Subcutaneous abdominal adipose tissue (tissue), 5 donors: ENCODE measurements at regions not wholly inside any gene's neighbourhood (a gene's known extent, or its start where the extent isn't known, plus 50 kb on each side); places are given as distances from the start of the nearest gene placed in this dataset.
"Not testable (repeated sequence)": the region's sequence is repeated elsewhere in the genome, so short reads cannot be mapped to it uniquely, and the experiment has no call there.

Experiments
- H3K27ac ChIP-seq: one replicate; pipeline ENCODE4 v1.7.0; 2013; ENCODE audit warnings: low read depth, mild to moderate bottlenecking, inconsistent platforms, low read length, moderate library complexity
- H3K27me3 ChIP-seq, 5 donors: one replicate each; pipeline ENCODE4 v1.7.0; 2013; ENCODE audit warnings: low read length in 5 of 5, inconsistent platforms in 1 of 5; ENCODE audit not compliant: control insufficient read depth in 5 of 5, insufficient read depth in 4 of 5
- H3K36me3 ChIP-seq, 5 donors: one replicate each; pipeline ENCODE4 v1.7.0; 2013; ENCODE audit warnings: low read length in 5 of 5; ENCODE audit not compliant: control insufficient read depth in 5 of 5, insufficient read depth in 5 of 5
- H3K4me1 ChIP-seq, 5 donors: one replicate each; pipeline ENCODE4 v1.7.0; 2013; ENCODE audit warnings: low read length in 5 of 5, mild to moderate bottlenecking in 3 of 5, moderate library complexity in 1 of 5; ENCODE audit not compliant: control insufficient read depth in 5 of 5, insufficient read depth in 5 of 5
- H3K4me3 ChIP-seq, 5 donors: one replicate each; pipeline ENCODE4 v1.7.0; 2013; ENCODE audit warnings: low read length in 5 of 5, low read depth in 1 of 5
- H3K9ac ChIP-seq, 5 donors: one replicate each; pipeline ENCODE4 v1.7.0; 2013; ENCODE audit warnings: low read length in 5 of 5, mild to moderate bottlenecking in 4 of 5, moderate library complexity in 3 of 5
- H3K9me3 ChIP-seq, 5 donors: one replicate each; pipeline ENCODE4 v1.7.0; 2013; ENCODE audit warnings: low read length in 5 of 5; ENCODE audit not compliant: control insufficient read depth in 5 of 5
- donor health status: healthy.
- donor health status: healthy.
- donor health status: healthy.
- donor health status: healthy.
- donor health status: healthy.

- no peaks in the 10 kb centered on the region for H3K4me1 ChIP-seq
- no peak overlapping the region for H3K27ac ChIP-seq
- H3K9ac ChIP-seq = no peak overlapping the region
- no peaks in the 10 kb centered on the region for H3K9me3 ChIP-seq
- peaks cover 4 to 36% (median 16%) of the 10 kb centered on the region in 5 donors for H3K36me3 ChIP-seq
- no peak overlapping the region for H3K4me3 ChIP-seq
- no peaks in the 10 kb centered on the region for H3K27me3 ChIP-seq
Measured at GRCh38 chr1:844472-845026, 79.2 kb upstream of the SAMD11 start.

GRCh38 chr1:845641-846040, 78.1 kb upstream of the SAMD11 start:
- Histone ChIP-seq H3K9ac (peak overlapping the region in 1 of 5 donors; percentile 6), H3K36me3 (peaks cover 4 to 43% (median 19%) of the 10 kb centered on the region in 5 donors)
- H3K27me3 ChIP-seq, H3K4me1 ChIP-seq, H3K27ac ChIP-seq, H3K4me3 ChIP-seq, H3K9me3 ChIP-seq: not testable (repeated sequence)

GRCh38 chr1:849873-850272, 73.8 kb upstream of the SAMD11 start:
- not testable (repeated sequence) for H3K27me3 ChIP-seq, H3K27ac ChIP-seq, H3K9me3 ChIP-seq, H3K4me1 ChIP-seq, H3K9ac ChIP-seq, H3K4me3 ChIP-seq
- H3K36me3 ChIP-seq = peaks cover 4 to 29% (median 9%) of the 10 kb centered on the region in 5 donors

- H3K4me1 ChIP-seq, H3K9ac ChIP-seq, H3K27ac ChIP-seq, H3K27me3 ChIP-seq, H3K9me3 ChIP-seq, H3K4me3 ChIP-seq: not testable (repeated sequence)
- peaks cover 4 to 33% (median 14%) of the 10 kb centered on the region in 5 donors for H3K36me3 ChIP-seq
Measured at GRCh38 chr1:850318-850717, 73.4 kb upstream of the SAMD11 start.

GRCh38 chr1:851398-851797, 72.3 kb upstream of the SAMD11 start:
- not testable (repeated sequence) for H3K9me3 ChIP-seq, H3K4me3 ChIP-seq, H3K9ac ChIP-seq, H3K27me3 ChIP-seq, H3K4me1 ChIP-seq
- Histone ChIP-seq H3K36me3 (peaks cover 4 to 36% (median 16%) of the 10 kb centered on the region in 5 donors), H3K27ac (peak overlapping the region; percentile 57)

- Histone ChIP-seq H3K36me3 (peaks cover 4 to 36% (median 16%) of the 10 kb centered on the region in 5 donors), H3K27ac (peak overlapping the region; percentile 57)
- not testable (repeated sequence) for H3K4me1 ChIP-seq, H3K27me3 ChIP-seq, H3K9ac ChIP-seq, H3K9me3 ChIP-seq, H3K4me3 ChIP-seq
Measured at GRCh38 chr1:851841-852240, 71.9 kb upstream of the SAMD11 start.

- peaks cover 0 to 11% (median 7%) of the 10 kb centered on the region in 5 donors for H3K4me1 ChIP-seq
- H3K27ac ChIP-seq, H3K9me3 ChIP-seq, H3K9ac ChIP-seq, H3K27me3 ChIP-seq, H3K4me3 ChIP-seq: not testable (repeated sequence)
- peaks cover 0 to 20% (median 13%) of the 10 kb centered on the region in 5 donors for H3K36me3 ChIP-seq
Measured at GRCh38 chr1:855202-855981, 68.3 kb upstream of the SAMD11 start.

GRCh38 chr1:856541-857057, 67.1 kb upstream of the SAMD11 start:
- not testable (repeated sequence) for H3K9me3 ChIP-seq, H3K4me3 ChIP-seq, H3K9ac ChIP-seq, H3K27me3 ChIP-seq, H3K27ac ChIP-seq
- Histone ChIP-seq H3K4me1 (peaks cover 0 to 11% (median 7%) of the 10 kb centered on the region in 5 donors), H3K36me3 (peaks cover 0 to 20% (median 13%) of the 10 kb centered on the region in 5 donors)

- not testable (repeated sequence) for H3K4me1 ChIP-seq, H3K27ac ChIP-seq, H3K27me3 ChIP-seq, H3K9me3 ChIP-seq, H3K9ac ChIP-seq, H3K4me3 ChIP-seq
- H3K36me3 ChIP-seq = peaks cover 0 to 14% (median 13%) of the 10 kb centered on the region in 5 donors
Measured at GRCh38 chr1:857926-858648, 65.6 kb upstream of the SAMD11 start.

GRCh38 chr1:858649-859041, 65.1 kb upstream of the SAMD11 start:
- H3K4me3 ChIP-seq, H3K27ac ChIP-seq, H3K9ac ChIP-seq, H3K27me3 ChIP-seq, H3K4me1 ChIP-seq, H3K9me3 ChIP-seq: not testable (repeated sequence)
- H3K36me3 ChIP-seq = peaks cover 0 to 14% (median 13%) of the 10 kb centered on the region in 5 donors
